GM18498 (cell line): ENCODE measurements at regions not wholly inside any gene's neighbourhood (a gene's known extent, or its start where the extent isn't known, plus 50 kb on each side); places are given as distances from the start of the nearest gene placed in this dataset.

Experiments used
- ATAC-seq: cut with Tn5 transposase; IDR thresholded peaks from one replicate; pipeline ENCODE4 v1.9.1; 2021; ENCODE audit warnings: mild to moderate bottlenecking, moderate library complexity; ENCODE audit not compliant: unreplicated experiment

DNA sequence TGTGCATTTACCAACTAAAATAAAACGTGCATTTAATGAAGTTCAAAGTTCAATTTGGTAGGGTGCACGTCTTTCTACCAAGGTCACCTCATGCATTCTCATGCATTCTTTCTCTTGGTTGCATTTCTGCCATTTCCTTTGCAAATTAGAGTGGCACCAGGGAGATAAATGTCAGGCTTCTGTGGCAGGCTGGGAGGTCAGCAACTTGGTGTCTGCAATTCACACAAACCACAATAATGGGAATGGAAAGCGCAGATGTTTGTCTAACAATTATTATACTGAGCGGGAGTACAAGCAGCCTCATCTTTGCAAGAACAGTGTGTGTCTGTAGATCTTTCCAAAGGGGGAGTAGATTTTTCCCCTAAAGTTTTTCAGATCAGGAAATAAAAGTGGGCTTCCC, 411.7 kb downstream of the DMRT2 start:
- ATAC-seq, result no peak

- ATAC-seq, result no peak
Observed at GRCh38 chr9:1462626-1463308, 412.6 kb downstream of the DMRT2 start.

DNA sequence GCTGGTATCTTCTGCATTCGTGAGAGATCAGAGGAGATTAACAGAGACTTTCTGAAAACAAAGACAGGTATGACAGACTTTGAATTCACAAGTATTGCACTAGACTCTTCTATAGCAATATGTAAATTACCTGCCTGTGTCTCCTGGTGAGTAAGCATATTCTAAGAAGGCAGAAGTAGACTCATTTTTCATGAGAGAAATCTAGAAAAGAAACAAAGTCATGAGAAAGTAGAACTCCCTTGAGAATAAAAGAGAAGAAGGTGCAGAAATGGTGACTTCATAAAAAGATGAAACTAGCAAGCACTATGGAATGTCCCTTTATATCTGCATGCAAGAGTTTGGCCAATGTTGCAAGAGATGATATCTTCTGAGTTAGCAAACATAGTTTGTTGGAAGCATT, 419.8 kb downstream of the DMRT2 start:
- ATAC-seq, result peak; percentile 93

- ATAC-seq, result no peak
Observed at GRCh38 chr9:1473956-1474634, 423.9 kb downstream of the DMRT2 start.

GRCh38 chr9:1474671-1475070, 424.5 kb downstream of the DMRT2 start:
- ATAC-seq, result no peak

- ATAC-seq, result peak; percentile 90
Observed at GRCh38 chr9:1490341-1491232, 440.4 kb downstream of the DMRT2 start.

GRCh38 chr9:1492156-1492555, 442.0 kb downstream of the DMRT2 start:
- ATAC-seq, result no peak

DNA sequence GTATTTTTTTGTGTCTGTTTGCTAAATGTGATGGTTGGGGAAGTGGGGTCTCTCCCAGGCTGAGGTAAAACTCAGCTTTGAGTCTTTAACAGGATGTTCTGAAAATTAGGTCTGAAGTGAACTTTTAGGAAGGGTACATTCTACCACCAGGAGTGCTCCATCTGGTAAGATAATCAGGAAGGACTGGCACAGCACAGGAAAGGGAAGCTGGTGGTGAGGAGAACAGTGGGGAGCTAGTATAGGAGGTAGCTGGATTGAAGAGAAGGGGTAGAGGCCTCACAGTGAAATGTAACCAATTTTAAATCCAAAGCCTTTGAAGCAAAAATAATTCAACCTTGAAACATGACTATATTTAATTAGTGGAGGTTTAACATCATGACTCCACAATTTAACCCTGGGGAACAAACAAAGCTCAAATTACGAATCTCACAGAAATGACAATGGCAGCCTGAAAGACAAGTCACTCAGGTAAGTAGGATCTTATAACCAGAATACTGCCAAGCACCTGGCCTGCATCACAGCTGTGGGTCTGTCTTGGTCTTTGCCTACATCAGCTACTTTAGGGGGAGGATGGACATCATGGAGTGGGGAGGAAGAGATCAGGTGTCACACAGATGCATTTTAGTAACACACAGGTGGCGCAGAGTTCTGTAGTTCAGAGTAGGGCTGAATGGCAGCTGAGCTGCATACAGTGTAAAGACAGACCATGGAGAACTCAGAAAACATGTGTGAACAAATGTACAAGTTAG, 445.3 kb downstream of the DMRT2 start:
- ATAC-seq, result no peak

GRCh38 chr9:1505489-1505888, 455.3 kb downstream of the DMRT2 start:
- ATAC-seq, result no peak

- ATAC-seq, result no peak
Observed at GRCh38 chr9:1510712-1511111, 460.6 kb downstream of the DMRT2 start.

DNA sequence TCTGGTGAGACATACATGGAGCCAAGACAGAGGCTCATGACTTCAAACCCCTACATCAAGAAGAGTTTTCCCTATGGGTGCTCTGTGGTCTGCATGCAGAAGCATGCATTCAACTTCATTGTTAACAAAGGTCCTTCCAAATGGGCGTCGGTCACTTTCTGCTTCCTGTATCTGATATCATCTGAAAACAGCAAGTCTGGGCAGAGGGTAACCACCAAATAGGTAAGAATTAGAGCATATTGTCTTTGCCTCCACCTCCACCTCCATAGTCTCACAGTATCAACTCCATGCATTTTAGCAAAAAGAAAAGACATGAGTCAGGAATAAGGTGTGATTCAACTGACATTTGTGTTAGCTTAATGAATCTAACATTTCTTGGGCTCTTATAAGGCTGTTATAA, 462.9 kb downstream of the DMRT2 start:
- ATAC-seq, result no peak

GRCh38 chr9:1514250-1514649, 464.1 kb downstream of the DMRT2 start:
- no peak for ATAC-seq

GRCh38 chr9:1514776-1515363, 464.7 kb downstream of the DMRT2 start:
- ATAC-seq, result no peak

- no peak for ATAC-seq
Observed at GRCh38 chr9:1515557-1515956, 465.4 kb downstream of the DMRT2 start.

- ATAC-seq, result no peak
Observed at GRCh38 chr9:1521547-1521946, 471.4 kb downstream of the DMRT2 start.

- ATAC-seq, result peak; percentile 84
Observed at GRCh38 chr9:1522219-1522767, 472.1 kb downstream of the DMRT2 start.

GRCh38 chr9:1528456-1528855, 478.3 kb downstream of the DMRT2 start:
- ATAC-seq, result no peak

GRCh38 chr9:1530696-1531095, 480.5 kb downstream of the DMRT2 start:
- no peak for ATAC-seq

- ATAC-seq, result no peak
Observed at GRCh38 chr9:1531424-1531823, 481.3 kb downstream of the DMRT2 start.

GRCh38 chr9:1532171-1532570, 482.0 kb downstream of the DMRT2 start:
- no peak for ATAC-seq
